ENCODE measurements at regions not wholly inside any gene's neighbourhood (a gene's known extent, or its start where the extent isn't known, plus 50 kb on each side); places are given as distances from the start of the nearest gene placed in this dataset.

GRCh38 chr11:86193297-86194095 lies 51.1 kb upstream of the EED start:
- DNase-seq = peak; percentile 47

- DNase-seq = no peak
These were observed 51.9 kb upstream of the EED start for GRCh38 chr11:86192519-86193257.

DNA sequence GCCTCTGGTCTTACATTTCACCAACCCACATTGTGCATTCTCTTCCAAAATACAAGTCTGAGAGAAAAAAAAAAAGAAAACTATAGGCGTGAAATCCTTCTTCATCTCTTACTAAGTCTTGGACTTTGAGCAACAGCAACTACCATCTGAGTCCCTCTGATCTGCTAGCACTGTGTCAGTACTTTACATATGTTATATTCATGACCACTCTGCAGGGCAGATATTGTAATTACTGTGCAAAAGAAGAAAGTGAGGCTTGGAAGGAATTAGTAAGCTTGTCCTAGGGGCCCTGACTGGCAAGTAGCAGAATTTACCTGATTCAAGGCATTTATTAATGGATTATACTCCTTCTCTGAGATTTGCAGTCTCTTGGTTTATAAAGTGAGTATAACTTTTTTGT lies 52.7 kb upstream of the EED start:
- DNase-seq = no peak

GRCh38 chr11:86187027-86187426 lies 57.5 kb upstream of the EED start:
- no peak for DNase-seq

GRCh38 chr11:86186386-86186785 lies 58.2 kb upstream of the EED start:
- DNase-seq = no peak

- DNase-seq = no peak
These were observed 59.2 kb upstream of the EED start for GRCh38 chr11:86185381-86185750.

- DNase-seq = no peak
These were observed 59.7 kb upstream of the EED start for GRCh38 chr11:86184728-86185380.

- DNase-seq = no peak
These were observed 60.9 kb upstream of the EED start for GRCh38 chr11:86183694-86184093.

GRCh38 chr11:86182976-86183584 lies 61.5 kb upstream of the EED start:
- DNase-seq = no peak

DNA sequence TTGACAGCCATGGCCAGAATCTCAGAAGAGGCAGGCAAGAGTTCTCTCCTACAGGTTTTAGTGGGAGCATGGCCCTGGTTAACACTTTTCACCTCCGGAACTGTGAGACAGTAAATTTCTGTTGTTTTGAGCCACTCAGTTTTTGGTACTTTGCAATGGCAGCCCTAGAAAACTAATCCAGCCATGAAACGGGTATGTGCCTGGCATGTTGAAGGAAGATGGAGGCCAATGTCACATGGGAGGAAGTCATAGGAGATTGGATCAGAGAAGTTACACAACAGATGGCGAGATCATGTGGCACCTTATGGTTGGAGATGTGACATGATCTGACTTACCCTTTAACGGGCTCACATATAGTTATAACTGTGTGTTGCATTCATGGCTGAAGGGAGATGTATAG lies 63.2 kb upstream of the EED start:
- DNase-seq = no peak

GRCh38 chr11:86180851-86181250 lies 63.7 kb upstream of the EED start:
- DNase-seq = no peak

GRCh38 chr11:86180423-86180822 lies 64.1 kb upstream of the EED start:
- DNase-seq = no peak

DNA sequence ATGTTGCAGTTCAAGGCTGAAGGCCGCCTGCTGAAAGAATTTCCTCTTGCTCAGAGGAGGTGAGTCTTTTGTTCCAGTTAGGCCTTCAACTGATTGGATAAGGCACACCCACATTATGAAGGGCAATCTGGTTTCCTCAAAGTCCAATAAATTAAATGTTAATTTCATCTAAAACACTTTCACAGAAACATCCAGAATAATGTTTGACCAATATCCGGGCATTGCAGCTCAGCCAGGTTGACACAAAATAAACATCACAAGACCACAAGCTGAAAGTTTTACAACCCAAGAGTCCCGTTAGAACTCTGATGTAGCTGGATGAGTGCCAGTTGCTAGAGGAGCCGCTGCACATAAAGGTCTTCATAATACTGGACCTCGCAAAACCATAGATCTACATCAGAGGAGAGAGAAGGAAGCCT lies 64.9 kb upstream of the EED start:
- DNase-seq = no peak

DNA sequence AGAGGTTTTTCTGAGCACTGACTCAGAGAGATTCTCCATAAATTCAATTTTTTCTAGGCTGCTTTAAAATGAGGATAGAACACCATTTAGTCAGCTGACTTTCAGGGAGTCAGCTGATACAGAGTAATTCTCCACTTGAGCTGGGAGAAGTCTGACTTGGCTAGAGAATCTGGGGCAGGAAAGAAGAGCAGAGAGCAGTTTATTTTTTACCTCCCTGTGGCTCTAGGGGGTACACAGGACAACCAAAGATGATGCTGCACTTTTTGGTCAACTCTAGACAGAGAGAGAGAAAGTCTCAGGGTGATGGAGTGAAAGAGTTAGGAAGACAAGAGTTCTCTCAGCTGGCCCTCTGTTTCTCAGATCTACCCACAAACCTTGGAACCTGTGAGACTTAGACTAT lies 67.3 kb upstream of the EED start:
- no peak for DNase-seq

- no peak for DNase-seq
These were observed 68.2 kb upstream of the EED start for GRCh38 chr11:86176165-86176884.

GRCh38 chr11:86175626-86176025 lies 68.9 kb upstream of the EED start:
- no peak for DNase-seq

GRCh38 chr11:86175191-86175590 lies 69.4 kb upstream of the EED start:
- no peak for DNase-seq

GRCh38 chr11:86174101-86175046 lies 70.2 kb upstream of the EED start:
- no peak for DNase-seq

DNA sequence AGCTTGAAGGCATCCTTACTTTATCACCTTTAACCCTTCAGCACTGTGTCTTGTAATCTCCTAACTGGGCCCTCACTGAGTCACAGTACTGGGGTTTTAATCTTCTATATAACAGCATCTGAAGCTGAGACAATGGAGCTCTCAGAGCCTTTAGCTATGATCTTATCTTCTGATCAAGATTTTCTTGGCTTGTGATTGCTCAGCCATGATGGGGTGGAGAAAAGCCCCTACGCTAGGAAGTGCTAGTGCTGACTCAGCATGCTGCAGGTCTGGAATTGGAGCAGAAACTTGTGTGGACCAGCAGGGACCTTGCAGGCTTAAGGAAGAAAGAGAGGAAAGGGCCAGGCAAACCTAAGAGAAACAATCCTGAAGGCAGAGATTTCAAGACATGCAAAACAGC lies 71.7 kb upstream of the EED start:
- no peak for DNase-seq

- no peak for DNase-seq
These were observed 72.9 kb upstream of the EED start for GRCh38 chr11:86171627-86172026.

All from left kidney (tissue), 1 donor.